DND-41 (cell line): ENCODE measurements at regions not wholly inside any gene's neighbourhood (a gene's known extent, or its start where the extent isn't known, plus 50 kb on each side); places are given as distances from the start of the nearest gene placed in this dataset.

Source experiments
- CTCF ChIP-seq: IDR thresholded peaks from 2 replicates; pipeline ENCODE4 v1.5.1; 2012; ENCODE audit warnings: borderline replicate concordance, low read length, moderate library complexity, mild to moderate bottlenecking; ENCODE audit not compliant: poor library complexity, severe bottlenecking; ENCODE audit errors: extremely low read depth
- EZH2 ChIP-seq: IDR thresholded peaks from 3 replicates; pipeline ENCODE4 v1.6.1; 2012; ENCODE audit warnings: borderline replicate concordance, low read depth, mild to moderate bottlenecking, moderate library complexity, low read length, inconsistent platforms; ENCODE audit not compliant: severe bottlenecking

- TF ChIP-seq CTCF, result no peak
- TF ChIP-seq EZH2, result no peak
These were observed 94.4 kb upstream of the LIMCH1 start for GRCh38 chr4:41443340-41444079.
